GM23338 (cell line): ENCODE measurements at regions not wholly inside any gene's neighbourhood (a gene's known extent, or its start where the extent isn't known, plus 50 kb on each side); places are given as distances from the start of the nearest gene placed in this dataset.

ENCODE experiments used
- CTCF ChIP-seq, 2 experiments: fragments of 200-600 bp in 1 of 2; sonication (generic) in 1 of 2; conservative IDR thresholded peaks; 2 replicates each; pipeline versions ENCODE4 v1.5.1 to v1.6.1; 2016 to 2017; ENCODE audit warnings: antibody characterized with exemption in 2 of 2, low read depth in 2 of 2, mild to moderate bottlenecking in 2 of 2, moderate library complexity in 1 of 2
- EZH2 ChIP-seq: fragments of 200-600 bp; sonication (generic); IDR thresholded peaks from one replicate; pipeline ENCODE4 v1.8.0; 2017; ENCODE audit warnings: antibody characterized with exemption, mild to moderate bottlenecking, low read depth; ENCODE audit not compliant: unreplicated experiment
- REST ChIP-seq: IDR thresholded peaks from one replicate; pipeline ENCODE4 v1.6.1; 2018; ENCODE audit warnings: antibody characterized with exemption; ENCODE audit not compliant: unreplicated experiment

- TF ChIP-seq CTCF (conservative IDR thresholded peaks at IDR 0.05; ENCODE audit: low read depth in 2 of 2), result no peak
- no peak for TF ChIP-seq EZH2
- no peak for TF ChIP-seq REST
Observed at GRCh38 chr7:35523292-35523691, 171.6 kb downstream of the HERPUD2 start.
